H1 (cell line): ENCODE measurements at regions not wholly inside any gene's neighbourhood (a gene's known extent, or its start where the extent isn't known, plus 50 kb on each side); places are given as distances from the start of the nearest gene placed in this dataset.

ENCODE experiments used
- ASH2L ChIP-seq: fragments of 200-600, 300-600 bp; sonication (generic); IDR thresholded peaks from one replicate; pipeline ENCODE4 v1.7.1; 2017; ENCODE audit warnings: low read length
- MAFK ChIP-seq: IDR thresholded peaks from 2 replicates; pipeline ENCODE4 v1.6.1; 2012; ENCODE audit warnings: low read depth, mild to moderate bottlenecking, improper control_type of control experiment, low read length
- TBP ChIP-seq: IDR thresholded peaks from 2 replicates; pipeline ENCODE4 v1.6.1; 2011; ENCODE audit warnings: low read depth, low read length, improper control_type of control experiment

- no peak for TF ChIP-seq ASH2L
- no peak for TF ChIP-seq MAFK
- no peak for TF ChIP-seq TBP
Observed at GRCh38 chr4:28228561-28229491, 1368.2 kb downstream of the STIM2 start (continued).
